GM12878 (cell line): ENCODE measurements at regions not wholly inside any gene's neighbourhood (a gene's known extent, or its start where the extent isn't known, plus 50 kb on each side); places are given as distances from the start of the nearest gene placed in this dataset.
"Not testable (repeated sequence)": the region's sequence is repeated elsewhere in the genome, so short reads cannot be mapped to it uniquely, and the experiment has no call there.

ENCODE experiments used
- CTCF ChIP-seq, 3 experiments: IDR thresholded peaks in 2 of 3; conservative IDR thresholded peaks in 1 of 3; 2 replicates each; pipeline ENCODE4 v1.5.1; 2011; ENCODE audit warnings: low read depth in 3 of 3, low read length in 3 of 3, mild to moderate bottlenecking in 3 of 3, control low read depth in 2 of 3, moderate library complexity in 2 of 3, inconsistent platforms in 1 of 3, mixed read lengths in 1 of 3; ENCODE audit not compliant: control insufficient read depth in 2 of 3, insufficient read depth in 1 of 3; ENCODE audit errors: extremely low read depth in 1 of 3
- PAX5 ChIP-seq: IDR thresholded peaks from 2 replicates; pipeline ENCODE4 v1.6.1; 2011; ENCODE audit warnings: low read depth, low read length, borderline replicate concordance
- SPI1 ChIP-seq: IDR thresholded peaks from 2 replicates; pipeline ENCODE4 v1.6.1; 2011; ENCODE audit warnings: low read depth, mild to moderate bottlenecking, low read length, moderate library complexity, borderline replicate concordance; ENCODE audit not compliant: insufficient read depth
- YY1 ChIP-seq: IDR thresholded peaks from 2 replicates; pipeline ENCODE4 v1.6.1; 2011; ENCODE audit warnings: low read depth, mild to moderate bottlenecking, low read length
- ZNF384 ChIP-seq: IDR thresholded peaks from 2 replicates; pipeline ENCODE4 v1.6.1; 2012; ENCODE audit warnings: low read depth, mild to moderate bottlenecking, low read length, improper control_type of control experiment, borderline replicate concordance

- not testable (repeated sequence) for TF ChIP-seq CTCF (IDR thresholded peaks at IDR 0.05 in 2 of 3, conservative IDR thresholded peaks at IDR 0.05 in 1 of 3; ENCODE audit: control insufficient read depth in 2 of 3, extremely low read depth in 1 of 3, insufficient read depth in 1 of 3, low read depth in 3 of 3, low read length in 3 of 3); PAX5; SPI1; ZNF384; YY1
These were observed 53.9 kb upstream of the FCGR1A start for GRCh38 chr1:149728598-149728997.
